DOHH2 (cell line): ENCODE measurements at regions not wholly inside any gene's neighbourhood (a gene's known extent, or its start where the extent isn't known, plus 50 kb on each side); places are given as distances from the start of the nearest gene placed in this dataset.

Source experiments
- CTCF ChIP-seq: fragments of 200-600 bp; sonication (generic); IDR thresholded peaks from one replicate; pipeline ENCODE4 v1.5.1; 2014; ENCODE audit warnings: antibody characterized with exemption, mild to moderate bottlenecking, low read depth, low read length; ENCODE audit not compliant: poor library complexity, severe bottlenecking
- EZH2phosphoT487 ChIP-seq: fragments of 200-600 bp; sonication (generic); IDR thresholded peaks from 2 replicates; pipeline ENCODE4 v1.6.1; 2017; ENCODE audit warnings: borderline replicate concordance, mild to moderate bottlenecking, antibody characterized with exemption, low read length, moderate library complexity, mixed read lengths

GRCh38 chr6:143600821-143601220, 76.9 kb upstream of the PHACTR2 start:
- no peak for TF ChIP-seq CTCF
- TF ChIP-seq EZH2phosphoT487 = no peak
